ENCODE measurements at regions not wholly inside any gene's neighbourhood (a gene's known extent, or its start where the extent isn't known, plus 50 kb on each side); places are given as distances from the start of the nearest gene placed in this dataset.

- no peak for TF ChIP-seq REST (IDR thresholded peaks at IDR 0.05; ENCODE audit: insufficient read depth in 1 of 2, low read depth in 2 of 2, low read length in 2 of 2)
- TF ChIP-seq POLR2AphosphoS5 (IDR thresholded peaks at IDR 0.05; ENCODE audit: low read depth, low read length), result no peak
- no peak for TF ChIP-seq SIN3A (IDR thresholded peaks at IDR 0.05; ENCODE audit: borderline replicate concordance, insufficient read depth, low read length)
- no peak for TF ChIP-seq TAF1 (IDR thresholded peaks at IDR 0.05; ENCODE audit: borderline replicate concordance, insufficient read depth, low read length)
- TF ChIP-seq FOXP2 (optimal IDR thresholded peaks at IDR 0.05; ENCODE audit: borderline replicate concordance, extremely low read depth, extremely low read length, insufficient read depth), result no peak
These were observed 171.8 kb upstream of the MVB12B start for GRCh38 chr9:126154869-126155268.

Data from PFSK-1 (cell line).